HG03575 (cell line): ENCODE measurements at regions not wholly inside any gene's neighbourhood (a gene's known extent, or its start where the extent isn't known, plus 50 kb on each side); places are given as distances from the start of the nearest gene placed in this dataset.

ENCODE experiments used
- ATAC-seq: cut with Tn5 transposase; IDR thresholded peaks from one replicate; pipeline ENCODE4 v1.9.1; 2021; ENCODE audit not compliant: unreplicated experiment, insufficient number of reproducible peaks, low FRiP score; ENCODE audit errors: extremely low read depth

GRCh38 chr18:71976744-71977143 lies 567.4 kb downstream of the CBLN2 start:
- no peak for ATAC-seq

- no peak for ATAC-seq
Observed at GRCh38 chr18:71966791-71967190, 577.4 kb downstream of the CBLN2 start.

- no peak for ATAC-seq
Observed at GRCh38 chr18:71958605-71959004, 585.5 kb downstream of the CBLN2 start.

DNA sequence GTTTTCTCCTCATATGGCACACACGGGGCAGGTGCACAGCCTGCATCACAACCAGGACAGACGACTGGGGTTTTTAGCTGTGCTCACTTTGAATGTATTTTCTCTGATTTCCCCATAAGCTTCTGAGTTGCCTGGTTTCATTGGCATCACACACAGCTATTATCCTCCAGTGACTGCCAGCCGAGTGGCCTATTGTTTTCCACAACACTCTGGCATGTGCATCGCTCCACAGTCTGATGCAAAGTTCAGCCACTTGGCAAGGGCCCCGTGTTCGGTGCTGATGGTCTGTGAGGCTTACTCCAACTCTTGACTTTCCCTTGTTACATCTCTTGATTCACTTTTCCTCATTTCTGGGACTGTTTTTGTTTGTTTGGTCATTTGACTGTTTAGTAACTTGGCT lies 593.1 kb downstream of the CBLN2 start:
- ATAC-seq: no peak

DNA sequence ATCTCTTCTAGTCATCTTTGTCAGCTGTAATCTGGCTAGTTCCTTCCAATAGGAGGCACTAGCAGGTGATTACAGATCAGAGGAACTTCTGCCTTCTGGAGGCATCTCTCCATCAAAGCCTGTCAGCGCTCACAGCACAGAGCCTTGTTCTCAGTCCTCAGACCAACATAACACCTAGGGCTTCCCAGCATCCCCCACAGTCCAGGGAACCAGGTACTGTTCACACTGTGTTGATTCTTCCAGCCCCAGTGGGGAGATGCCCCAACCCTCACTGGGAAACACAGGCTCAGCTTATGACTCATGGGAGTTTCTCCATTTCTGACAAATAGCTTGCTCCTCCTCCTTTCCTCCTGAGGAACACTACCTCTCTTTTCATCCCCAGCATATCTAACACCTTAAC lies 601.7 kb downstream of the CBLN2 start:
- no peak for ATAC-seq

GRCh38 chr18:71939483-71939882 lies 604.7 kb downstream of the CBLN2 start:
- ATAC-seq: no peak

DNA sequence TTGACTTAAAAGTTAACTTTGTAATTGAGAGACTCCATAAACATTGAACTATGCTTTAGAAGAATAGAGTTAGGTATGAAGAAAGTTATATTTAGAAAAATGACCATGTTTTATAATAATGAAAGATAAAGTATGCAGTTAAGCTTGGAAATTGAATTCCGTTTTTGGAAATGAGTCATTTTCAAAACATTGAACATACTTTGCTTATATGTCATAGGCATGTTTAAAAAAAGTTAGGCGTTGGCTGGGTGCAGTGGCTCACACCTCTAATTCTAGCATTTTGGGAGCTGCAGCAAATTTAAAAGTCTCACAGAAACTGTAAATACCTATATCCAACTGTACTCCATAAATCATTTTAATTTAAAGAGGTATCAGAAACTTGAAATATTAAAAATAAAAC lies 607.4 kb downstream of the CBLN2 start:
- no peak for ATAC-seq

- no peak for ATAC-seq
Observed at GRCh38 chr18:71919211-71919610, 624.9 kb downstream of the CBLN2 start.

- ATAC-seq: no peak
Observed at GRCh38 chr18:71913641-71914040, 630.5 kb downstream of the CBLN2 start.

- no peak for ATAC-seq
Observed at GRCh38 chr18:71902482-71902881, 641.7 kb downstream of the CBLN2 start.

- ATAC-seq: no peak
Observed at GRCh38 chr18:71899707-71900472, 644.3 kb downstream of the CBLN2 start.

DNA sequence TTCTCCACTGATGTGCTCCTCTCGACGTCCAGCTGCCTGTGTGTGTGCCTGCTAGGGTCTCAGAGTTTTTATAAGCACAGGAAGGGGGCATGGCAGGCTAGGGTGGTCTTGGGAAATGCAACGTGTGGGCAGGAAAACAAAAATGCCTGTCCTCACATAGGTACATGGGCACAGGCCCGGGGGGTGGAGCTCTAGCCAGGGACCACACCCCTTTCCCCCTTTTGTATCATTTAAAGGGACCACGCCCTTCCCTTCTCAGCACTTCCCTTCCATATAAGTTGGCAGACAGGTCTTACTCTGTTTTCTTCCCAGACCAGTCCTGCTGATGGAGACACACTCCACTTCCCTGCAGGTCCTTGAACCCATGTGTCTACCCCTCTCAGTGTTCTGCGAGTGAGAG lies 645.0 kb downstream of the CBLN2 start:
- ATAC-seq: no peak

DNA sequence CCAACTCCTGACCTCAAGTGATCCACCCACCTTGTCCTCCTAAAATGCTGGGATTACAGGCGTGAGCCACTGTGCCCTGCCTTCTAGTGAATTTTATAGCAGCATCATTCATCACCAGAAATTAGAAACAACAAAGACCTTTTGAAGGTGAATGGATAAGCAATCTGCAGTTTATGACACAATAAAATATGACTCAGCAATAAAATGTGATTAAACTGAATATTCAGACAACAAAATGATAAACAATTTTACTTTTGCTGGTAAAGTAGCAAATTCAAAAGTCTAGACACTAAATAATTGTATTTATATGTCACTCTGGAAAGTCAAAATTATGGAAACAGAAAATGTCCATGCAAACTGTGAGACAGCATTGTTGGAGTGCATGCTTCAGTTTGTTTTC lies 656.6 kb downstream of the CBLN2 start:
- ATAC-seq: no peak

DNA sequence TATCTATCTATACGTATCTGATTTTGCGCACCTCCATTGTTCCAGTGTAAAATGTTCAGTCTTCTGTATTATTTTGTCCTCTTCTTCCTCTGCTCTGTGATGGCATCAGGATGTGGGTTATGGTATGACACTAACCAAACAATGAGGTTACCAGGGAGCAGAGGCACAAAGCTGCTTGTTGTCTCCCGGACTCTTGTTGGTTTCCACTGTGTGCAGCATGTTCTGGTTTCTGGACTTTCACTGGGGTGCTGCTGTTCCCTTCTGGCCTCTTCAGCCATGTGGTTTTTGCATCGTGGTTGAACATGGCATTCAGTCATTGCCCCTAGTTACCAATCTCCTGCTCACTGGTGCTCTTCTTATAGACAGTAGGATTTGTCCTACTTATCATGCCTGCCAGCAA lies 665.9 kb downstream of the CBLN2 start:
- no peak for ATAC-seq

DNA sequence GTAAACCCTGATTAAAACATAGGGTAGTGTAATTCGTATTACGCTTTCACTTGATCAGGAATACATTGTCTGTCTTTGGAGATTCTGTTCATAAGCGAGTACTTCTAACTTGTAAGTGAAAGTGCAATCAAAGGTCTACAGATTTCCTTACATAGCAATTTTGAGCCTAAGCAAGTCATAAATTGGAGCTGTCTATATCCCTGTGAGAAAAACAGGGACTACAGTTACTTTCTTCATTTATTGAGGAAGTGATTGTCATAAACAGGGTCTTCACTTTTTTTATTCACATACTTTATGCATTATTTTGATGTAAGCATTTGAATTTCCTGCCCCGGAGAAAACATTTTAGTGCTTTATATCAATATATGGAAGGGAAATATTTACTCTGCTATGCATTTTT lies 670.4 kb downstream of the CBLN2 start:
- no peak for ATAC-seq

GRCh38 chr18:71865888-71866287 lies 678.3 kb downstream of the CBLN2 start:
- ATAC-seq: no peak

DNA sequence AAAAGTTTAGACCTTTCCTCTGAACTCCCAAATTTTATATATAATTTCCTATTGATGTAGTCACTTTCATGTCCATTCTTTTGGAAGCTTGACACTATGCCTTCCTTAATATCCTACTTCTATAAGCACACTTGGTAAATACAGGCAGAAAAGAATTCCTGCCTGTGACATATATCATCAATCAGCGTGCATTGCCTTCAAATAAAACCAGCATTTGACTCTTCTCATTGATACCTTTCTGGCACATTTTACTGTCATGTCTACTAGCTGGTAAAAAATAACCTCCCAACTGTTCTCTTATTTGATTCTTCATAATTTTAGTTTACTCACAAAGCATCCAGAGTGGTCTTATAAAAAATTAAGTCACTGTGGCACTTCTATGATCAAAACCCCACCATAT lies 693.5 kb downstream of the CBLN2 start:
- ATAC-seq: no peak

- no peak for ATAC-seq
Observed at GRCh38 chr18:71849407-71849806, 694.7 kb downstream of the CBLN2 start.

- no peak for ATAC-seq
Observed at GRCh38 chr18:71846716-71847115, 697.4 kb downstream of the CBLN2 start.

DNA sequence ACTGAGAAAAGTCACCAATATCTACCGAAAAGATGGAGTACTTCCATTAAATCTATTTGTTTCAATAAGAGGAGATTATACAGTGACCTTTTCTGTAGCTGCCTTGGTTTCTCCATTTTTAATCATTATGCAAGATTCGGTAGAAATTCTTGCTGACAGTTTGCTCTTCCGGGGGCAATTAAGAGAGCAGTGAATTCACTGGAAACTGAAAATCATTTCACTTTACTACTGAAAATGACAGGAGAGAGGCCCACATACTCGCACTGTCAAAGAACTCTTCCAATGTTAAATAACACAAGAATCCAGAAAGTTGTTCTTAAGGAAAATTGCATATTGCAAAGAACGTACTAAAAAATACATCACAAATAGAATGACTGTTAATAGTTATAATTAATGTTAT lies 699.3 kb downstream of the CBLN2 start:
- ATAC-seq: no peak

DNA sequence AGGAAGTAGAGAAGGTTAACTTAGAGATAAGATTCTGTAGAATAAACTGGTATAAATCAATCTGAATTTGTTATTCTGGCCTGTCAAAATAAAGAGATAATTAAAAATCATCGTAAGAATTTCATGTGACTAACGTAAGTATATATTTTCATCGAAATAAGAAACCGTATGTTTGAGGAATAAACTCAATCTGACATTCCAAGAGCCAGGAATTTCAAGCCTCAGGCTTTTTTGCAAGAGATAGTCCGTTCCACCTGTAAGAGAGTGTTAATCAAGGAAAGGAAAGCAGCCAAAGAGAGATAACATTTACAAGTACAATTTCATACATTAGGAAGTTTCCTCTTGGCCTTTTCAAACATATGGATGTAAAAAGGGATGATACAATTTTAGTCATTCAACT lies 701.5 kb downstream of the CBLN2 start:
- ATAC-seq: no peak
